GM21367 (cell line): ENCODE measurements at regions not wholly inside any gene's neighbourhood (a gene's known extent, or its start where the extent isn't known, plus 50 kb on each side); places are given as distances from the start of the nearest gene placed in this dataset.
"Not testable (repeated sequence)": the region's sequence is repeated elsewhere in the genome, so short reads cannot be mapped to it uniquely, and the experiment has no call there.

ENCODE experiments used
- ATAC-seq: cut with Tn5 transposase; IDR thresholded peaks from one replicate; pipeline ENCODE4 v1.9.1; 2021; ENCODE audit not compliant: unreplicated experiment

DNA sequence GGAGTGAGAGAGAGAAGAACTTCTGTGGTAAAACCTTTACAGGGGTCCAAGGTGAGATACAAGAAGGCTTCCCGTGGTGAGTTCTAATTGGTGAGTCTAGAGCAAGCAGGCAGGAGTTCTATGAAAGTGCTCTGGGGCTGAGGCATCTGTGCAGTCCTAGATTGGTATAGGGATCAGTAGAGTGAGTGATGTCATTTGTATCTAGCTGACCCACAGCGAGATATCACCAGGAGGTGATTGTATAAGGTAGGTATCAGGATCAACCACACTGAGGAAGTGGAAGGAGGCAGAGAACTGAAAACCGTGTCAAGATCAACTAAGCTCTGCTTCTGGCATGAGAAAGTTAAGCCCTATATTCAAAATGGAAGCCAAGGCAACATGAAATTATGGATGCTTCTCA is 1648.9 kb upstream of the TMEFF2 start:
- ATAC-seq: no peak

GRCh38 chr2:193841384-193842150 is 1646.8 kb upstream of the TMEFF2 start:
- ATAC-seq: no peak

GRCh38 chr2:193837111-193837738 is 1642.5 kb upstream of the TMEFF2 start:
- no peak for ATAC-seq

GRCh38 chr2:193836424-193837006 is 1641.8 kb upstream of the TMEFF2 start:
- ATAC-seq: not testable (repeated sequence)

GRCh38 chr2:193833895-193834294 is 1639.2 kb upstream of the TMEFF2 start:
- ATAC-seq: not testable (repeated sequence)

GRCh38 chr2:193824474-193824873 is 1629.7 kb upstream of the TMEFF2 start:
- no peak for ATAC-seq

DNA sequence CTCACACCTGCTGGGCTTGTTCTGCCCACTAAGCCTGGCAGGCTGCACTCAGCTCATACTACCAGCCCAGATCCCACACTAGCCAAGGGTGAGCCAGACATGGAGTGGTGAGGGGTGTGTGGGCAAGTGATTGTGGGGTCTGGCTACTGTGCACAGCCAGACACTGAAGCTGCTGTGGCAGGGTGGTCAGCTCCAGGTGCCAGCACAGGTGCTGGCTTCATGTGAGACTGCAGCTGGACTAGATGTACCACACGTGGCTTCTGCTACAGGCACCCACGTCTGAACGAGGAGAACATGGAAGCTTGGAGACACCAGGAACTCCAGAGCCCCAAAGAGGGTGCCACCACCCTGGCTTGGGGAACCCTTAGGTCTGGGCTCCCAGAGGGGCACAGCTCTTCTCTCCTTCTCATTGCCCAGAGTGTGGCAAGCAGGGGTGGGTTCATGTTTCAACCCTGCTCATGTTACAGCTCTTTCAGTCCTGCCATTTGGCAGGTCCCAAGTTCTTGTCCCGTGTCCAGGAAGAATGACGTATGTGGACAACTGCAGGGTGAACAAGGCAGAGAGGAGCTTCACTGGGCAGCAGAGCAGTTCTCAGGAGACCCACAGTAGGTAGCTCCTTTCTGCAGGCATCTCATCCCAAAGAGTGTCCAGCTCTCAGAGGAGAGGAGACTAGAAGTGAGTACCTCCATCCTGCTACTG is 1624.2 kb upstream of the TMEFF2 start:
- no peak for ATAC-seq

DNA sequence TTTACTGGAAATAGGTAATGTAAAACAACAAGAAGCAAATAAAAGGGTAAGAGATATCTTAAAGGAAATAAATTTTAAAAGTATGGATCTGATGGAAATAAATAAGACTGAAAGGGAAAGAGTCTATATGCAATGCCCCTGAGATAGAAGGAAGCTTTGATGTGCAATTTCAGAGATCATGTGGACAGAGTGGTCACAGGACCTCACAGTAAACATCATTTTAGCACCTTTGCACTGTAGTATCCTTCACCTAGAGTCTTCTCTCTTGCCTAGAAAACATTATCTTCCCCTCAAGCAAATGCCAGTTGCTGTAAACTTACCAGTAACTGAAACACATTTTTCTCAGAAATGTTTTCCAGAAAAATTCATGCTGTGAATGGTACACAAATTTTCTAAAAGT is 1621.3 kb upstream of the TMEFF2 start:
- ATAC-seq: no peak

GRCh38 chr2:193810533-193810932 is 1615.8 kb upstream of the TMEFF2 start:
- ATAC-seq: no peak

GRCh38 chr2:193808877-193809276 is 1614.1 kb upstream of the TMEFF2 start:
- no peak for ATAC-seq

- ATAC-seq: no peak
These were observed 1611.5 kb upstream of the TMEFF2 start for GRCh38 chr2:193806088-193806774.

GRCh38 chr2:193796847-193797246 is 1602.1 kb upstream of the TMEFF2 start:
- no peak for ATAC-seq

DNA sequence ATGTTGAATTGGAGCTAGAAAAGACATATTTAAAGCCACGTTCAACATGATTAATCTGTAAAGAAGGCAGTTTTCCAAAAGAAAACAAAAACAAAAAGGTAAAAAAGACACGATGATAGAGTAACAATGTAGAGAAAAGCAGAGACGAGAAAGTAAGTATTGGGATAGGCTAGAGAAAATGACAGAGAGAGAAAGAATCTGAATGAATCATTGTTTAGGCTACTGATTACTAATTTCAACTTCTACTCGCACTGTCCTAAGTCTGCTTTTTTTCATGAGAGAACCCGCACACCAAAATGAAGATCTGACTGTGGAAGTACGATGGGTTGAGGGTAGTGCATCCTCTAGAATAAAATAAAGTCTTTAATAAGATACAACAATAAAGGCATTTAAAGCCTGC is 1599.2 kb upstream of the TMEFF2 start:
- no peak for ATAC-seq

- ATAC-seq: no peak
These were observed 1588.9 kb upstream of the TMEFF2 start for GRCh38 chr2:193783681-193784080.

GRCh38 chr2:193778293-193778692 is 1583.6 kb upstream of the TMEFF2 start:
- ATAC-seq: no peak

GRCh38 chr2:193776988-193777387 is 1582.3 kb upstream of the TMEFF2 start:
- ATAC-seq: no peak

GRCh38 chr2:193774166-193774565 is 1579.4 kb upstream of the TMEFF2 start:
- no peak for ATAC-seq

DNA sequence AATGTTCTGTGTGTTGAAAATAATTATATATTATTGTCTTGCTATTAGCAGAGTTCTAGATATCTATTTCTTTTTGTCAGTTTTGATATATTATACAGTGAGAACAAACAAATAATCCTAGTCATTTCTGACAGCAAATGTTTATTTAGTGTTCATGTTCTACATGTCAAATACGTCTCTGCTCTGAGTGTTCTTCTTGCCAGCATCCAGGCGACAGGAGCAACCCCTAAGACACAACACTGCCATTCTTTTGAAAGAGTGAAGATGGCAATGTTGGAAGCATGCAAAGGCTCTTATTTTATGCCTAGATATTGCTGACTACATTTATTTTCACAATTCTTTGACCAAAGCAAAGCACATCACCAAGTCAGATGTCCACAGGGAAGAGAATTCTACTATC is 1556.6 kb upstream of the TMEFF2 start:
- ATAC-seq: no peak

DNA sequence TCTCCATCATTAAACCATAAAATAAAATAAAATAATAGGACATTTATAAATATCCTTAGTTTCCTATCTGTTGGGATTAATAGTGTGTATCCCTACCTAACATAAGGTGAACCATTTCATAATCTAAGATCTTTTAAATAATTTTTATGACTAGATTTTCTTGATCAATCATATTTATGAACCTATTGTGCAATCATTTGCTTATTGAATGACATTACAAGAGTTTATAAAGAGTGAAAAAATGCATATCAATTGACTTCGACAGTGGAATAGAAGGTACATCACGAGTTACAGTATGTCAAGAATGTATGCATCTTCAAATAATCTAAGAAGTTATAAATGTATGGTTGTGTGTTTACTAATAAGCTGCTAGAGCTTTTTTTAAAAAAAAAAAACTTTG is 1554.8 kb upstream of the TMEFF2 start:
- no peak for ATAC-seq

DNA sequence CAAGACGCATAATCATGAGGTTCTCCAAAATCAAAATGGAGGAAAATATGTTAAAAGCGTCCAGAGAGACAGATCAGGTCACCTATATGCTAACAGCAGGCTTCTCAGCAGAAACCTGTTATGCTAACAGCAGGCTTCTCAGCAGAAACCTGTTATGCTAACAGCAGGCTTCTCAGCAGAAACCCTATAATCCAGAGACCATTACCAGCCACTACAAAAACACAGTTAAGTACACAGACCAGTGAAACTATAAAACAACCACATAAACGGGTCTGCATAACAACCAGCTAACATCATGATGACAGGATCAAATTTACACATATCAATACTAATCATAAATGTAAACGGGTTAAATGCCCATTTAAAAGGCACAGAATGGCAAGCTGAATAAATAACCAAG is 1548.4 kb upstream of the TMEFF2 start:
- no peak for ATAC-seq

GRCh38 chr2:193738892-193739291 is 1544.2 kb upstream of the TMEFF2 start:
- no peak for ATAC-seq
